GM12865 (cell line): ENCODE measurements at regions not wholly inside any gene's neighbourhood (a gene's known extent, or its start where the extent isn't known, plus 50 kb on each side); places are given as distances from the start of the nearest gene placed in this dataset.

ENCODE experiments used
- DNase-seq: peaks from one replicate; pipeline ENCODE4 v3.0.0; 2010; ENCODE audit warnings: low read depth
- H3K4me3 ChIP-seq: 2 replicates; pipeline ENCODE4 v1.5.1; 2011; ENCODE audit warnings: mild to moderate bottlenecking, low read depth, low read length, control low read depth
- TF ChIP-seq, protein P1 (sequence below): IDR thresholded peaks from 2 replicates; pipeline ENCODE4 v1.5.1; 2011; ENCODE audit warnings: low read length, control low read depth, low read depth, inconsistent platforms; ENCODE audit not compliant: insufficient read depth; ENCODE audit errors: missing control alignments

DNA sequence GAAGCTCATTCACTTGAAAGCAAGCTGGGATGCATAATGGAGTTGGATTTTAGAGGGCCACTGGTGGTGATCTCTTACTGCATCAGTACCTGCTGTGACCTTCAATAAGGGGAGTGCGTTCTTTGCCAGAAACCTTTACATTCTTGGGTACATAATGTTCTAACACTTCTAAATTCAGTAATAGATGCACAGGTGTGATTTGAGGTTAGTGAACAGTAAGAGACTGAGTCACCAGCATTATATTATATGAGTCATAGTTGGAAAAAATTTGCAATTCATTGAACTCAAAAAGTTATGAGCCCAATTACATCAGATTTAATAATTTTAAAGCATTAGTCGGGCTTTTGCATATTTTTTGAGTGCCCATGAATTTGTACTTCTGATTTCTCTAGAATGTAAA, 803.3 kb downstream of the ADCYAP1 start:
- DNase-seq = no peak
- TF ChIP-seq, protein P1, sequence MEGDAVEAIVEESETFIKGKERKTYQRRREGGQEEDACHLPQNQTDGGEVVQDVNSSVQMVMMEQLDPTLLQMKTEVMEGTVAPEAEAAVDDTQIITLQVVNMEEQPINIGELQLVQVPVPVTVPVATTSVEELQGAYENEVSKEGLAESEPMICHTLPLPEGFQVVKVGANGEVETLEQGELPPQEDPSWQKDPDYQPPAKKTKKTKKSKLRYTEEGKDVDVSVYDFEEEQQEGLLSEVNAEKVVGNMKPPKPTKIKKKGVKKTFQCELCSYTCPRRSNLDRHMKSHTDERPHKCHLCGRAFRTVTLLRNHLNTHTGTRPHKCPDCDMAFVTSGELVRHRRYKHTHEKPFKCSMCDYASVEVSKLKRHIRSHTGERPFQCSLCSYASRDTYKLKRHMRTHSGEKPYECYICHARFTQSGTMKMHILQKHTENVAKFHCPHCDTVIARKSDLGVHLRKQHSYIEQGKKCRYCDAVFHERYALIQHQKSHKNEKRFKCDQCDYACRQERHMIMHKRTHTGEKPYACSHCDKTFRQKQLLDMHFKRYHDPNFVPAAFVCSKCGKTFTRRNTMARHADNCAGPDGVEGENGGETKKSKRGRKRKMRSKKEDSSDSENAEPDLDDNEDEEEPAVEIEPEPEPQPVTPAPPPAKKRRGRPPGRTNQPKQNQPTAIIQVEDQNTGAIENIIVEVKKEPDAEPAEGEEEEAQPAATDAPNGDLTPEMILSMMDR = no peak
- no peak overlapping the region for H3K4me3 ChIP-seq

DNA sequence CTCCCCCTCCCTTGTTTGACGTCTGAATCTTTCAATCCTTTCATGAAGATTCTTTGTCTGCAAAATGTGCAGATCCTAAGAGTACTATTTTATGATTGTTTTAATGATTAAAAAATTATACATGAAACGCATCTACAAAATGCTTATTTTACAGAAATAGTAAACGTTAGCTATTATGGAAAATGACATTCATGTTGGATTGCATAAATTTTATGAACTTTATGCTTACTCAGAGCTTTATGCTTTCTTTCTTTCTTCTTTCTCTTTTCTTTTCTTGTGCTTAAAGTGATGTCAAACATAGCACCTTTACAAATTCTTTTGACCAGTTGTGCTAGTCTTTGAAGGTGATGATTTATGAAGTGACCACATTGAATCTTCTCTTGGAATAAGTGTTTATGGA, 805.4 kb downstream of the ADCYAP1 start:
- DNase-seq = no peak
- TF ChIP-seq, protein P1 = no peak
- H3K4me3 ChIP-seq = no peak overlapping the region

DNA sequence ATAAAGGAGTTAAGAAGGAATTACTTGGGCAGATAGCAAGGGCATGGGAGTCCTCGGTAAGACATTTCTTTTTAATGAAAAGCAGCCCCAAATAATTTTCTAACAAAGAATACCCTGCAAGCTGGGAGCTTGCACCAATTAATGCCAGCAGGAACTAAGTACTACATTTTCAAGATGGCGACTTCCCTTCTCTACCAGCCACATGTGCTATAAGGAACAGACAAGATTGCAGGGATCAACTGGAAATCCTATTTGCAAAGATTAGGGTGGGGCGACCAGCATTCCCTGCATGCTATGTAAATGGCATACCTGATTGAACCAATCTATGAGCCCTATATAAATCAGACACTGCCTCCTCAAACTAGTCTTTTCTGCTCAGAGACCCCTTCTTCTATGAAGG, 827.5 kb downstream of the ADCYAP1 start:
- H3K4me3 ChIP-seq = no peak overlapping the region
- no peak for DNase-seq
- TF ChIP-seq, protein P1 = no peak

DNA sequence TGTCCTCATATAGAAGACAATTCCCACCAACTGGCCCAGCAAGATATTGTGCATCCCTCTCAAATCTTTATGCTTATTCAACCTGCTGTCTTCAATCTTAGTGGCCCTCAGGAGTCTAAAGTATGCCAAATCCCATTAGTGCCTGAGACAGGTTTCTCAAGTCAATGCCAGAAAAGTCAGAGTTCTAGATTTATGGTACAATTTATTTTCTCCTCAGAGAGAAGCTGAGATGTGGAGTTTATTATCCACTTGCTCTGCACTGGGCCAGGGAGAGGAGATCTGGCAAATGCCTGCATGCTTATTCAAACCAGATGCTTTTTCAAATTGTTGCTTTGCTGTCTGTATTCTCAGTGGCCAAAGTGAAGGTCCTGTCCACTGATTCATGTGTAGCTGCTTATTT, 825.2 kb downstream of the METTL4 start:
- no peak overlapping the region for H3K4me3 ChIP-seq
- DNase-seq = no peak
- TF ChIP-seq, protein P1 = no peak

DNA sequence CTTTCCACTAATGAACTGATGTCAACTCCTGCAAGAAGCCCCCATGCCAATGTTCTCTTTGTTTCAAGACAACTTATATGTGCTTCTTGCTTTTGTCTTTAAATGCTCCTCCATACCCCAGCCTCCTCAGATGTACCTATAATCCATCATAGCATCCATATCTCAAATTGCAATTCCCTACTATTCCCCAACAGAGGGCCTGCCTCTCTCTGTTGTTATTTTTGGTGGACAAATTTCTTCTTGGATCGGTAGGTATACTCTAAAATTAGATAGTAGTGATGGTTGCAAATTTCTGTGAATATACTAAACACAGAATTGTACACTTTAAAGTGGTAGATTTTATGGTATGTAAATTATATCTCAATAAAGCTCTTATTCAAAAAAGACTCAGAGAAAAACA, 820.1 kb downstream of the METTL4 start:
- TF ChIP-seq, protein P1 = no peak
- DNase-seq = no peak
- no peak overlapping the region for H3K4me3 ChIP-seq

DNA sequence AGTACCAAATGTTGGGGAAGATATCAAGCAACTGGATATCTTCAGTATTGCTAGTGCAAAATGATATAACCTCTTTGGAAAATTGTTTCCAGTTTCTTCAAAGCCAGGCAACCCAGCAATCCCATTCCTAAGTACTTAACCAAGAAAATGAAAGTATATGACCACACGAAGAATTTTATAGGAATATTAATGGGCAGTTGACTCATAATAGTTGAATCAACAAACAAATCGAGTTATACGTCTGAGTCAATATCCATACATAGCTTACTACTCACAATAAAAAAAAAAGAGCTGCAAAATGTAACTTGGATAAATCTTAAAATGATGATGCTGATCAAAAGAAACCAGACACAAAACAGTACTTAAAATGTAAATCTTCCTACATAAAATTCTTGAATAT, 810.4 kb downstream of the METTL4 start:
- no peak for DNase-seq
- H3K4me3 ChIP-seq = no peak overlapping the region
- TF ChIP-seq, protein P1 = no peak

DNA sequence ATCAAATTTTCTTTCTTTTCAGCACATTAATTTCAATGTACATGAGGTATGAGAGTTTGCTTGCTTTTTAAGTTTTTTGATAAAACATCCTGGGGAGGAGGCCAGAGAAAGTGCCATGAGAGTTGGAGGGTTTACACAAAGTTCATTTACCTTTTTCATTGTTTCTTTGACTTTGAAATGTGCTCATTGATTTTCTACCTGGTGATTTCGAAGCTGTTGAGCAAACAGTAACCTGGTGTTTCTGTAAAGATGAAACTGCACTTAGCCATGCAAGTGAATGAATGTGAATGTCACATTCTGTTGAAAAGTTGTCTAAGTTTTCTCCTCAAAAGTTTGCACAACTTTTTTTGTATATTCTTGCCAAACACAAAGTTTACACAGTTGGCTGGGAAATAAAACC, 797.0 kb downstream of the METTL4 start:
- TF ChIP-seq, protein P1 = no peak
- no peak overlapping the region for H3K4me3 ChIP-seq
- no peak for DNase-seq
